Left ventricle myocardium inferior (tissue), 1 donor: ENCODE measurements at regions not wholly inside any gene's neighbourhood (a gene's known extent, or its start where the extent isn't known, plus 50 kb on each side); places are given as distances from the start of the nearest gene placed in this dataset.

Source experiments
- DNase-seq: peaks from one replicate; pipeline ENCODE4 v3.0.0-alpha.2; 2020
- H3K27ac ChIP-seq: fragments of 200-600 bp; replicated peaks from 2 replicates; pipeline ENCODE4 v1.8.0; 2021
- H3K27me3 ChIP-seq: fragments of 200-600 bp; 2 replicates; pipeline ENCODE4 v1.8.0; 2021; ENCODE audit warnings: low read depth
- H3K36me3 ChIP-seq: fragments of 200-600 bp; 2 replicates; pipeline ENCODE4 v1.8.0; 2021
- H3K4me1 ChIP-seq: fragments of 200-600 bp; 2 replicates; pipeline ENCODE4 v1.8.0; 2021
- H3K4me3 ChIP-seq: fragments of 200-600 bp; 2 replicates; pipeline ENCODE4 v1.8.0; 2021; ENCODE audit warnings: mild to moderate bottlenecking, moderate library complexity
- H3K9me3 ChIP-seq: fragments of 200-600 bp; replicated peaks from 2 replicates; pipeline ENCODE4 v1.8.0; 2021
- intact Hi-C: fragments of 100-400 bp; cut with micrococcal nuclease; formaldehyde crosslinking; loops from one replicate; pipeline ENCODE4 v1.11.0; 2022
- TF ChIP-seq, protein P1 (sequence below): fragments of 200-600 bp; IDR thresholded peaks from 2 replicates; pipeline ENCODE4 v1.8.0; 2021; ENCODE audit warnings: antibody characterized with exemption, mild to moderate bottlenecking, borderline replicate concordance
- donor health status: DM: no; HTN: yes; CAD: no; lungs with severe emphysema.

DNA sequence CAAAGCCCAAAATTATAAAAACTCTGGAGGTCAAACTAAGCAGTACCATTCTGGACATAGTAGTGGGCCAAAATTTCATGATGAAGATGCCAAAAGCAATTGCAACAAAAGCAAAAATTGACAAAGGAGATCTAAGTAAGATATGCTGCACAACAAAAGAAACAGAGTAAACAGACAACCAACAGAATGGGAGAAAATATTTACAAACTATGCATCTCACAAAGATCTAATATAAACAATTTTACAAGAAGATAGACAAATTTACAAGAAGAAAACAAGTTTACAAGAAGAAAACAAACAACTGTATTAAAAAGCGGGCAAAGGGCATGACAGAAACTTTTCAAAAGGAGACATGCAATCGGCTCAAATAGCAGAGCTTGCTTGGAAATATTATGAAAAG lies 396.9 kb downstream of the CDH9 start:
- no peaks in the 10 kb centered on the region for H3K27me3 ChIP-seq
- H3K9me3 ChIP-seq: peaks cover 35% of the 10 kb centered on the region
- no peaks in the 10 kb centered on the region for H3K4me1 ChIP-seq
- H3K27ac ChIP-seq: no peak overlapping the region
- TF ChIP-seq, protein P1, sequence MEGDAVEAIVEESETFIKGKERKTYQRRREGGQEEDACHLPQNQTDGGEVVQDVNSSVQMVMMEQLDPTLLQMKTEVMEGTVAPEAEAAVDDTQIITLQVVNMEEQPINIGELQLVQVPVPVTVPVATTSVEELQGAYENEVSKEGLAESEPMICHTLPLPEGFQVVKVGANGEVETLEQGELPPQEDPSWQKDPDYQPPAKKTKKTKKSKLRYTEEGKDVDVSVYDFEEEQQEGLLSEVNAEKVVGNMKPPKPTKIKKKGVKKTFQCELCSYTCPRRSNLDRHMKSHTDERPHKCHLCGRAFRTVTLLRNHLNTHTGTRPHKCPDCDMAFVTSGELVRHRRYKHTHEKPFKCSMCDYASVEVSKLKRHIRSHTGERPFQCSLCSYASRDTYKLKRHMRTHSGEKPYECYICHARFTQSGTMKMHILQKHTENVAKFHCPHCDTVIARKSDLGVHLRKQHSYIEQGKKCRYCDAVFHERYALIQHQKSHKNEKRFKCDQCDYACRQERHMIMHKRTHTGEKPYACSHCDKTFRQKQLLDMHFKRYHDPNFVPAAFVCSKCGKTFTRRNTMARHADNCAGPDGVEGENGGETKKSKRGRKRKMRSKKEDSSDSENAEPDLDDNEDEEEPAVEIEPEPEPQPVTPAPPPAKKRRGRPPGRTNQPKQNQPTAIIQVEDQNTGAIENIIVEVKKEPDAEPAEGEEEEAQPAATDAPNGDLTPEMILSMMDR: no peak
- DNase-seq: no peak
- no peaks in the 10 kb centered on the region for H3K36me3 ChIP-seq
- intact Hi-C loops: no loop called here
- H3K4me3 ChIP-seq: no peak overlapping the region

DNA sequence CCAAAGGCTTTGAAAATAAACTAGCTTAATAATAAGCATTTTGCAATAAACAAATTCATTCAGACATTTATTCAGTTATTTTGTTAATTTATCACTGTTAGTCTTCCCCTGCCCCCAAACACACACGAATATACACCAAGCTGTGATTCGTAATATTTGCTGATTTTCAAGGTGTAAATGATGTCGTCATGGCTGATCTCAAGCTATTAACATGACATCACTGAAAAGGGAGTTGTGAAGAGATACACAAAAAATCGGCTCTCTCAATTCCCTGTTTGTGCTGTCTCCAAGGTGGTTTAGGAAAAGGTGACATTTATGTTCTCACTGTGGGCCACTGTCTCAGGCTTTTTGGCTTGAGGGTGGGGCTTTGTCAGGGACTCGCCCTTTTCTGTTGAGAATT lies 413.3 kb downstream of the CDH9 start:
- H3K4me1 ChIP-seq: no peaks in the 10 kb centered on the region
- H3K27ac ChIP-seq: no peak overlapping the region
- no peaks in the 10 kb centered on the region for H3K9me3 ChIP-seq
- H3K36me3 ChIP-seq: no peaks in the 10 kb centered on the region
- TF ChIP-seq, protein P1: no peak
- intact Hi-C loops: no loop called here
- DNase-seq: no peak
- H3K4me3 ChIP-seq: no peak overlapping the region
- H3K27me3 ChIP-seq: no peaks in the 10 kb centered on the region

DNA sequence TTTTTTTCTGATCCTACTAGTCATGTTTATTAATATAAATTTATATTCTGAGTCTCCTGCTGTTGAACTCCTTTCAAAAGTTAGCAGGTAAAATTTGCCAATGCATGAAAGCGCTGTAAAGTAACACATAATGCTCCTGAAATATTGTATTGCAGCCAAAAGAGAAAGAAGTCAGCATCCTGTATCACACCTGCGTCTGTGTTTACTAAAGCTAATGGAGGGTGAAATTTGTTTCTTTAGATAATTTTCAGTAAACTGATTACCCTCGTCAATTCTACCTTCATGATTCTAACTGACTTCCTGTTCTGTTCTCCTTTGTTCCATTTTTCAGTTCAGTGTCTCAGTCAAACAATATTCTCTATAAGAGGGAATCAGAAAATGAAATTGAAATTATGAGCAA lies 415.4 kb downstream of the CDH9 start:
- DNase-seq: no peak
- Histone ChIP-seq H3K36me3 (no peaks in the 10 kb centered on the region), H3K9me3 (no peaks in the 10 kb centered on the region)

DNA sequence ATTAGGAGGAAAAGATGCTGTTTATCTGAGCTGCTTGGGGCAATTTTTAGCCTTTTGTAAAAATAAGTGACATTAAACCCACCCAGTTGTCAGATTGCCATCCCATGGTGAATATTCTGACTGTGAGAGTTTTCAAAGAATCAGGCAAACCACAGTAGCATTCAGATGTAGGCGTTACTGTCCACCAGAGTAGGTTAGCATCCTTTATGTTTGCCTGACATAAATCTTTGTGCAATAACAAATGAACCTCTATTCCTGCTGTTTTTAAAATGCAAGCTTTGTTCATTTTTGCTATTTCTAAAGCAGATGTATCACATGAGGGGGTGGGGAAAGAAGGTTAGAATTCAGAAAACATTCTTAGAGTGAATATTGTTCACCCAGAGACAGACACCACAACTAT lies 427.8 kb downstream of the CDH9 start:
- Histone ChIP-seq H3K36me3 (no peaks in the 10 kb centered on the region), H3K4me3 (no peak overlapping the region), H3K9me3 (peaks cover 6% of the 10 kb centered on the region), H3K4me1 (no peaks in the 10 kb centered on the region), H3K27ac (no peak overlapping the region), H3K27me3 (no peaks in the 10 kb centered on the region)
- TF ChIP-seq, protein P1: no peak
- DNase-seq: no peak
- intact Hi-C loops: no loop called here

More for the DNA sequence above, 415.4 kb downstream of the CDH9 start:
- H3K27me3 ChIP-seq: no peaks in the 10 kb centered on the region
- no peak overlapping the region for H3K27ac ChIP-seq
- no peaks in the 10 kb centered on the region for H3K4me1 ChIP-seq
- no peak overlapping the region for H3K4me3 ChIP-seq
- intact Hi-C loops: no loop called here
- TF ChIP-seq, protein P1: no peak

DNA sequence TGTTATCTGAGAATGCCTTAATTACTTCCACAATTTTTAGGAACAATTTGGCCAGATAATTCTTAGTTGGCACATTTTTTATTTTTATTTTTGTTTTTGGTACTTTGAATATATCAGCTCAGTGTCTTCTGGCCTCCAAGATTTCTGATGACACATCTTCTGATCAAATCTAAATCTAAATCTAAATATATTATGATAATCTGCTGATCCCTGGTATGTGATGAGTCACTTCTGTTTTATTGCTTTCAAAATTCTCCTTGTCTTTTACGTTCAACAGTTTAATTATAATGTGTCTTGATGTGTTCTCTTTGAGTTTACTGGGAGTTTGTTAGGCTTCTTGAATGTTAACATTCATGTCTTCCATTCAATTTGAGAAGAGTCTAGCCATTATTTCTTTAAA lies 436.8 kb downstream of the CDH9 start:
- intact Hi-C loops: no loop called here
- no peaks in the 10 kb centered on the region for H3K4me1 ChIP-seq
- H3K4me3 ChIP-seq: no peak overlapping the region
- peaks cover 6% of the 10 kb centered on the region for H3K9me3 ChIP-seq
- H3K27me3 ChIP-seq: no peaks in the 10 kb centered on the region
- no peak for DNase-seq
- no peaks in the 10 kb centered on the region for H3K36me3 ChIP-seq
- TF ChIP-seq, protein P1: no peak
- H3K27ac ChIP-seq: no peak overlapping the region
